ENCODE measurements at regions not wholly inside any gene's neighbourhood (a gene's known extent, or its start where the extent isn't known, plus 50 kb on each side); places are given as distances from the start of the nearest gene placed in this dataset.
"Not testable (repeated sequence)": the region's sequence is repeated elsewhere in the genome, so short reads cannot be mapped to it uniquely, and the experiment has no call there.

- Histone ChIP-seq H3K36me3 (no peaks in the 10 kb centered on the region), H3K27me3 (no peaks in the 10 kb centered on the region)
- TF ChIP-seq, protein P1, sequence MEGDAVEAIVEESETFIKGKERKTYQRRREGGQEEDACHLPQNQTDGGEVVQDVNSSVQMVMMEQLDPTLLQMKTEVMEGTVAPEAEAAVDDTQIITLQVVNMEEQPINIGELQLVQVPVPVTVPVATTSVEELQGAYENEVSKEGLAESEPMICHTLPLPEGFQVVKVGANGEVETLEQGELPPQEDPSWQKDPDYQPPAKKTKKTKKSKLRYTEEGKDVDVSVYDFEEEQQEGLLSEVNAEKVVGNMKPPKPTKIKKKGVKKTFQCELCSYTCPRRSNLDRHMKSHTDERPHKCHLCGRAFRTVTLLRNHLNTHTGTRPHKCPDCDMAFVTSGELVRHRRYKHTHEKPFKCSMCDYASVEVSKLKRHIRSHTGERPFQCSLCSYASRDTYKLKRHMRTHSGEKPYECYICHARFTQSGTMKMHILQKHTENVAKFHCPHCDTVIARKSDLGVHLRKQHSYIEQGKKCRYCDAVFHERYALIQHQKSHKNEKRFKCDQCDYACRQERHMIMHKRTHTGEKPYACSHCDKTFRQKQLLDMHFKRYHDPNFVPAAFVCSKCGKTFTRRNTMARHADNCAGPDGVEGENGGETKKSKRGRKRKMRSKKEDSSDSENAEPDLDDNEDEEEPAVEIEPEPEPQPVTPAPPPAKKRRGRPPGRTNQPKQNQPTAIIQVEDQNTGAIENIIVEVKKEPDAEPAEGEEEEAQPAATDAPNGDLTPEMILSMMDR (IDR thresholded peaks at IDR 0.05; ENCODE audit: low read depth, low read length), result no peak
Observed at GRCh38 chr10:53440601-53441000, 668.0 kb upstream of the MBL2 start.

DNA sequence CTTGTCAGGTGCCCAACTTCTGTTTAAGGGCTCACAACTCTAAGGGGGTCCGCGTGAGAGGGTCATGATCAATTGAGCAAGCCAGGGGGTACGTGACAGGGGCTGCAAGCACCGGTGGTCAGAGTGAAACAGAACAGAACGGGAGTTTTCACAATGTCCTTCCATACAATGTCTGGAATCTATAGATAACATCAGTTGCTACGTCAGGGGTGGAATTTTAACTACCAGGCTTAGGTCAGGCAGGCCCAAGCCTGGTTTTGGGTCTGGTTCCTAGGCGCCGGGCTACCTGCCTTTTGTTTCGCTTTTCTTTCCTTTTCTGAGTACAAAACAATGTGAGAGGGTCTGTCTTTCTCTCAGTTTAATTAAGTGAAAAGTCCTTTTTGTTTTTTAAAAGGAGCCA, 666.5 kb upstream of the MBL2 start:
- H3K9me3 ChIP-seq, H3K27me3 ChIP-seq, H3K4me1 ChIP-seq, H3K36me3 ChIP-seq: not testable (repeated sequence)
- peak; percentile 43 for DNase-seq
- H3K4me3 ChIP-seq (ENCODE audit: low read depth, low read length), result peak overlapping the region; percentile 60

More at GRCh38 chr10:53440601-53441000, 668.0 kb upstream of the MBL2 start:
- Histone ChIP-seq H3K4me1 (peaks cover 5% of the 10 kb centered on the region; the same call in 1 of the 2 replicates), H3K9me3 (no peaks in the 10 kb centered on the region), H3K4me3 (ENCODE audit: low read depth, low read length) (no peak overlapping the region)
- no peak for DNase-seq

DNA sequence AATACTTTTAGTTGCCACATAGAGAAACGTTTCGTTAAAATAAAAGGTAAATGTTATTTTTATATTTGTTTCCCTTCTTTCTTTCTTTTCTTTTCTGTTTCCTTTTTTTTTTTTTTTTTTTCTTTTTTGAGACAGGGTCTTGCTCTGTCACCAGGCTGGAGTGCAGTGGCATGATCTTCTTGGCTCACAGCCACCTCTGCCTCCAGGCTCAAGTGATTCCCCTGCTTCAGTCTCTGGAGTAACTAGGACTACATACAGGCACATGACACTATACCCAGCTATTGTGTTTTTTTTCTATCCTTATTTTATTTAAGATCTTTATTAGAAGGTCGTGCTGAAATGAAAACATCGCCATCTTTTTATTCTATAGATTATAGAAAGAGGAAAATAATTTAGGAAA, 661.8 kb upstream of the MBL2 start:
- Histone ChIP-seq H3K27me3 (no peaks in the 10 kb centered on the region), H3K36me3 (no peaks in the 10 kb centered on the region), H3K4me1 (no peaks in the 10 kb centered on the region; the same call in 1 of the 2 replicates), H3K4me3 (ENCODE audit: low read depth, low read length) (no peak overlapping the region), H3K9me3 (no peaks in the 10 kb centered on the region)
- peak; percentile 61 for DNase-seq
- TF ChIP-seq, protein P1 (IDR thresholded peaks at IDR 0.05; ENCODE audit: low read depth, low read length), result no peak

DNA sequence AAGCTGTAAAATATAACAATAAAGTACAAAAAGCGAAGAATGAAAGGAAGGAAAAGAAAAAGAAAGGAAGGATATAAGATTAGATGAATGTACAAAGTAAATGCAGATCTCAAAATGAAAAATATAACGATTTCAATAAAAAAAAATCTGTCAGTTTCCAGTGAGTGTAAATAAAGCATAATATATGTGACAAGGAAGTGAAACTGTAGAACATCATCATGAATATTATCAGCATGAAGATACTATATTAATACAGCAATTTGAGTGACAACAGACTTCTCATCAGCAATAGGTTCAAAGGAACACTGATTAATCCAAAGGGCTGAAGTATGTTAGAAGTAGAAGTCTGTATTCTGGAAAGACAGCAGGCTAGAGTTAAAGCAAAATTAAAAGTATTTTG, 659.5 kb upstream of the MBL2 start:
- no peaks in the 10 kb centered on the region for H3K4me1 ChIP-seq
- no peaks in the 10 kb centered on the region for H3K27me3 ChIP-seq
- no peaks in the 10 kb centered on the region for H3K9me3 ChIP-seq
- DNase-seq, result no peak
- TF ChIP-seq, protein P1 (IDR thresholded peaks at IDR 0.05; ENCODE audit: low read depth, low read length), result no peak
- no peak overlapping the region for H3K4me3 ChIP-seq (ENCODE audit: low read depth, low read length)
- H3K36me3 ChIP-seq, result no peaks in the 10 kb centered on the region

DNA sequence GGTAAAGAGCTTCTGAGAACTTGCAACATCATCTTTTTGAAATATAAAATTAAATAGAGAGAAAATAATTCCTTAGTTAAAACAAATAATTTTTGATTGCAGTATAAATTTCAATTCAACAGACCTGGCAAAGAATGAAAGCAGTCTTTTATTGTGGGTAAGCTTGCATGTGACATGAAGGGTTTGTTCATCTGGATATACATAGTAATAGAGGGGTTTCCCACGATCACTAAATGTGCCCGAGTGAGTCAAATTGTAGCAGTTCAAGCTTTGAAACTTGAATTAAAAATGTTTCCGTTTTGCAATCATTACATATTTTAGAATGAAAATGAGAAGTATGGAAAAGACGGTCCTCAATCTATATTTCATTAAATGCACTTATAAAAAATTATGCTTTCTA, 658.4 kb upstream of the MBL2 start:
- TF ChIP-seq, protein P1 (IDR thresholded peaks at IDR 0.05; ENCODE audit: low read depth, low read length), result no peak
- no peaks in the 10 kb centered on the region for H3K4me1 ChIP-seq
- no peaks in the 10 kb centered on the region for H3K27me3 ChIP-seq
- H3K36me3 ChIP-seq, result no peaks in the 10 kb centered on the region
- no peak overlapping the region for H3K4me3 ChIP-seq (ENCODE audit: low read depth, low read length)
- H3K9me3 ChIP-seq, result no peaks in the 10 kb centered on the region
- DNase-seq, result no peak

DNA sequence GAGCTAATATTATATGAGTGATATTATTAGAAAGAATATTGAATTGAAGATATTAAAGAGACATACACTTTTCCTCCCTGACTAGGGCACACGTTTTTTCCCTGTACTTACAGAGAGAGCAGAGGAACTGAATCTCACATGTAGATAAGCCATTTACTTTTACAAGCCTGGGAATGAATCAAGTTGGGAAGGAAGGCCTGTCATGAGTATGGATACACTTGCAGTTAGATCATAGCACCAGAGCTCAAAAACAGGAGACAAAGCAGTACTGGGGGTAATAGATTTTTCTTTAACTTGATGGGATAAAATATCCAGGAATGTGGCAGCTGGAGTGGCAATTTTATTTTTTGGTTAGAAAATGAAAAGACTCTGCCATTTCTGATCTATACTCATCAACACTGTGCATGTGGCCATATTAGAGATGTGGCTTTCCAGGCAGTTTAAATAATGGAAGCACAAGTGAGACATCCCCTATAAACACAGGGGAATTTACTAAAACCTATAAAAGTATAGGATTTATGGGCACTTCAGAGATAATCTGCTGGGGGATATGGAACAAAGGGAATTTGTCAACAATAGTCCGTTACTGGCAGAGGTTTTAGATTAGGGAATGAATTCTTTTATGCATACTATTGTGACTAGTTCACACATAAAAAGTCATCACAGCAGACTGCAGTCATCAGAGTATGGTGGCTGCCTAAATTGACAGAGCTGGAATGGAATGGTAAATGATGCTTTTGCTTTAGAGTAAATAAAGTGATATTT, 657.7 kb upstream of the MBL2 start:
- Histone ChIP-seq H3K27me3 (no peaks in the 10 kb centered on the region), H3K4me1 (no peaks in the 10 kb centered on the region), H3K9me3 (no peaks in the 10 kb centered on the region), H3K36me3 (no peaks in the 10 kb centered on the region), H3K4me3 (ENCODE audit: low read depth, low read length) (no peak overlapping the region)
- TF ChIP-seq, protein P1 (IDR thresholded peaks at IDR 0.05; ENCODE audit: low read depth, low read length), result no peak
- no peak for DNase-seq

All from BE2C (cell line).